A673 (cell line): ENCODE measurements at regions not wholly inside any gene's neighbourhood (a gene's known extent, or its start where the extent isn't known, plus 50 kb on each side); places are given as distances from the start of the nearest gene placed in this dataset.

Experiments used
- BruUV-seq: library from RNA; stranded (reverse); fragments of 400-500 nt; replicated peaks from 2 replicates; lab custom pipeline; 2021; lab: Mats Ljungman, UMichigan
- CTCF ChIA-PET: fragments of 300-600 bp; sonication (Branson Sonifier 250); formaldehyde crosslinking; loops from one replicate; lab custom pipeline; 2022; ENCODE audit warnings: antibody characterized with exemption; lab: Charles Lee
- POLR2A ChIA-PET: fragments of 300-600 bp; sonication (Branson Sonifier 250); formaldehyde crosslinking; loops from one replicate; lab custom pipeline; 2022; ENCODE audit warnings: antibody characterized with exemption; ENCODE audit not compliant: low non-redundant PET; lab: Charles Lee
- DNase-seq: peaks from one replicate; pipeline ENCODE4 v3.0.0-alpha.2; 2015; ENCODE audit warnings: low spot score
- H3K27ac ChIP-seq: fragments of 200-600 bp; sonication (generic); 2 replicates; pipeline ENCODE4 v1.5.1; 2016; ENCODE audit warnings: mixed run types, low read depth, mild to moderate bottlenecking, mixed read lengths, antibody characterized with exemption, low read length; ENCODE audit not compliant: poor library complexity, severe bottlenecking
- H3K27me3 ChIP-seq: fragments of 200-600 bp; sonication (generic); replicated peaks from 2 replicates; pipeline ENCODE4 v1.6.1; 2017; ENCODE audit warnings: mixed run types, low read depth, mild to moderate bottlenecking, mixed read lengths, antibody characterized with exemption, low read length; ENCODE audit not compliant: insufficient read depth, poor library complexity
- H3K36me3 ChIP-seq: fragments of 200-600 bp; sonication (generic); 2 replicates; pipeline ENCODE4 v1.6.1; 2016; ENCODE audit warnings: mixed run types, mild to moderate bottlenecking, mixed read lengths, antibody characterized with exemption, low read length; ENCODE audit not compliant: insufficient read depth, poor library complexity, severe bottlenecking
- H3K4me1 ChIP-seq: fragments of 200-600 bp; sonication (generic); 2 replicates; pipeline ENCODE4 v1.6.1; 2017; ENCODE audit warnings: mixed run types, mild to moderate bottlenecking, mixed read lengths, antibody characterized with exemption, low read length; ENCODE audit not compliant: insufficient read depth, poor library complexity, severe bottlenecking
- H3K4me3 ChIP-seq: fragments of 200-600 bp; sonication (generic); 2 replicates; pipeline ENCODE4 v1.5.1; 2016; ENCODE audit warnings: low read depth, mixed run types, mild to moderate bottlenecking, mixed read lengths, low read length; ENCODE audit not compliant: poor library complexity, severe bottlenecking
- H3K9me3 ChIP-seq: fragments of 200-600 bp; sonication (generic); 2 replicates; pipeline ENCODE4 v1.6.1; 2016; ENCODE audit warnings: mixed run types, low read depth, mild to moderate bottlenecking, mixed read lengths, antibody characterized with exemption, low read length; ENCODE audit not compliant: poor library complexity, severe bottlenecking
- EZH2 ChIP-seq: fragments of 200-600 bp; sonication (generic); IDR thresholded peaks from 2 replicates; pipeline ENCODE4 v1.6.1; 2017; ENCODE audit warnings: borderline replicate concordance, low read depth, mild to moderate bottlenecking, mixed read lengths, antibody characterized with exemption, low read length; ENCODE audit not compliant: poor library complexity, severe bottlenecking
- intact Hi-C: fragments of 100-400 bp; cut with micrococcal nuclease; formaldehyde crosslinking; loops from one replicate; pipeline ENCODE4 v1.10.0; 2022; ENCODE audit not compliant: unreplicated experiment
- TF ChIP-seq, protein P1 (sequence below): fragments of 300-800, 200-600 bp; sonication (generic); conservative IDR thresholded peaks from 2 replicates; pipeline ENCODE4 v1.5.1; 2017; ENCODE audit warnings: low read depth, mild to moderate bottlenecking, antibody characterized with exemption, low read length, moderate library complexity, mixed read lengths

GRCh38 chr2:58629545-58630119 is 388.5 kb upstream of the FANCL start:
- no peak for TF ChIP-seq EZH2
- TF ChIP-seq, protein P1, sequence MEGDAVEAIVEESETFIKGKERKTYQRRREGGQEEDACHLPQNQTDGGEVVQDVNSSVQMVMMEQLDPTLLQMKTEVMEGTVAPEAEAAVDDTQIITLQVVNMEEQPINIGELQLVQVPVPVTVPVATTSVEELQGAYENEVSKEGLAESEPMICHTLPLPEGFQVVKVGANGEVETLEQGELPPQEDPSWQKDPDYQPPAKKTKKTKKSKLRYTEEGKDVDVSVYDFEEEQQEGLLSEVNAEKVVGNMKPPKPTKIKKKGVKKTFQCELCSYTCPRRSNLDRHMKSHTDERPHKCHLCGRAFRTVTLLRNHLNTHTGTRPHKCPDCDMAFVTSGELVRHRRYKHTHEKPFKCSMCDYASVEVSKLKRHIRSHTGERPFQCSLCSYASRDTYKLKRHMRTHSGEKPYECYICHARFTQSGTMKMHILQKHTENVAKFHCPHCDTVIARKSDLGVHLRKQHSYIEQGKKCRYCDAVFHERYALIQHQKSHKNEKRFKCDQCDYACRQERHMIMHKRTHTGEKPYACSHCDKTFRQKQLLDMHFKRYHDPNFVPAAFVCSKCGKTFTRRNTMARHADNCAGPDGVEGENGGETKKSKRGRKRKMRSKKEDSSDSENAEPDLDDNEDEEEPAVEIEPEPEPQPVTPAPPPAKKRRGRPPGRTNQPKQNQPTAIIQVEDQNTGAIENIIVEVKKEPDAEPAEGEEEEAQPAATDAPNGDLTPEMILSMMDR, result no peak
- Histone ChIP-seq H3K36me3 (no peaks in the 10 kb centered on the region), H3K9me3 (no peaks in the 10 kb centered on the region), H3K27ac (no peak overlapping the region), H3K4me1 (no peaks in the 10 kb centered on the region), H3K27me3 (no peaks in the 10 kb centered on the region), H3K4me3 (no peak overlapping the region)
- no TSS peak for BruUV-seq
- intact Hi-C loops, result no loop called here
- no peak for DNase-seq
- CTCF ChIA-PET, result no interaction called here
- POLR2A ChIA-PET, result no interaction called here

GRCh38 chr2:58620896-58621295 is 379.8 kb upstream of the FANCL start:
- no peak for TF ChIP-seq EZH2
- TF ChIP-seq, protein P1, result no peak
- Histone ChIP-seq H3K27me3 (no peaks in the 10 kb centered on the region), H3K4me3 (no peak overlapping the region), H3K4me1 (no peaks in the 10 kb centered on the region), H3K27ac (no peak overlapping the region), H3K36me3 (no peaks in the 10 kb centered on the region), H3K9me3 (no peaks in the 10 kb centered on the region)
- intact Hi-C loops, result no loop called here
- BruUV-seq, result no TSS peak
- ChIA-PET POLR2A (no interaction called here), CTCF (no interaction called here)
- no peak for DNase-seq

DNA sequence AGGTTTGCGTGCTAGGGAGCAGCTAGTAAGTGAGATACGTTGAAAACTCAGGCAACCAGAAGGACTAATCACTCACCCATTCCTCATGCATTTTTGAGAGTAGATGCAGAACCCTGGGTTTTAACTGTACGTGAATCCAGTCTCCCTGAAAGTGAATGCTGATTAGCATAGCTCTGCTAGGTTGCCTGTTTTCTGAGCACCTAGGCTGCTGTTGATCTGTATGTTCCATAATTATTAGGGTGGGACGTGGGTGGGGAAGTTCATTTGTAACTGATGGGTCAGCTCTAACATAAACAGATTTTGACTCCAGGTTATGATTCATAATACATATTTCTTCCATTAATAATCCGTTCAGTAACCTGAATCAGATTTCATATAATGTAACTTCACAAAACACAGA is 379.0 kb upstream of the FANCL start:
- H3K36me3 ChIP-seq, result no peaks in the 10 kb centered on the region
- no peaks in the 10 kb centered on the region for H3K27me3 ChIP-seq
- BruUV-seq, result no TSS peak
- H3K9me3 ChIP-seq, result no peaks in the 10 kb centered on the region
- TF ChIP-seq, protein P1, result no peak
- TF ChIP-seq EZH2, result no peak
- ChIA-PET POLR2A (no interaction called here), CTCF (no interaction called here)
- no peak overlapping the region for H3K4me3 ChIP-seq
- intact Hi-C loops, result no loop called here
- no peak for DNase-seq
- no peak overlapping the region for H3K27ac ChIP-seq
- no peaks in the 10 kb centered on the region for H3K4me1 ChIP-seq
